GM13977 (cell line): ENCODE measurements at regions not wholly inside any gene's neighbourhood (a gene's known extent, or its start where the extent isn't known, plus 50 kb on each side); places are given as distances from the start of the nearest gene placed in this dataset.

ENCODE experiments used
- DNase-seq: peaks from one replicate; pipeline ENCODE4 v3.0.0; 2012; ENCODE audit warnings: low spot score
- in situ Hi-C: fragments of 300-500 bp; cut with MboI; formaldehyde crosslinking; loops from one replicate; pipeline ENCODE4 v1.12.0; 2022; ENCODE audit warnings: low sequenced_read_pairs, low pct_unique_long_range_greater_than_20kb, mixed read lengths, inconsistent platforms; ENCODE audit not compliant: unreplicated experiment
- TF ChIP-seq, protein P1 (sequence below): IDR thresholded peaks from 2 replicates; pipeline ENCODE4 v1.5.1; 2012; ENCODE audit warnings: mild to moderate bottlenecking, control low read depth; ENCODE audit not compliant: insufficient read depth; ENCODE audit errors: extremely low read depth, missing control alignments

DNA sequence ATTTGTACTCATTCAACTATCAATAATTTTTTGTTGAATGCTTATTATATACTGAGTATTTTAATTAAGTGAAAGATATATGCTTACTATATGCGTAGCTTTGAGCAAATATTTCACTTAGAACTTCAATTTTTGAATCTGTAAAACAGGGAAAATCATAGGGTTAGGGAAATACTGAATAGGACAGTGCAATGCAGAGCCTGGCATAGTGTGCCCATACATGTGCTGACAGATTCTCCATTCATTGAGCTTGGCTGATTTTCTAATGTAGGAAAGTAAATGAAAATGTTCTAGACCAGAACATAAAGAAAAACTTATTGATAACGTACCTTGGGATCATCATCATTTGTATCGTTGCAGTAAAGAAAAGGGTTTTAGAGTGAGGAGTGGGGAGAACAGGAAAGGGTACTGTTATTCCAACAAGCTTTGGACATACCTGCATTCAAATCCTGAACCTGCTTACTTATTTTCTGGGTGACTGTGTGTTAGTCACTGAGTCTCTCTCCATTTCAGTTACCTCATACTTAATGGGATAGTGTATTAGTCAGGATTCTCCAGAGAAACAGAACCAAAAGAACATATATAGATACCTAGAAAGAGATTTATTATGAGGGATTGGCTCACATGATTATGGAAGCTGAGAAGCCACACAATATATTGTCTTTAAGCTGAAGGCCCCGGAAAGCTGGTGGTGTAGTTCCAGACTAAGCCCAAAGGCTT, 436.4 kb downstream of the ADAMTS20 start:
- TF ChIP-seq, protein P1, sequence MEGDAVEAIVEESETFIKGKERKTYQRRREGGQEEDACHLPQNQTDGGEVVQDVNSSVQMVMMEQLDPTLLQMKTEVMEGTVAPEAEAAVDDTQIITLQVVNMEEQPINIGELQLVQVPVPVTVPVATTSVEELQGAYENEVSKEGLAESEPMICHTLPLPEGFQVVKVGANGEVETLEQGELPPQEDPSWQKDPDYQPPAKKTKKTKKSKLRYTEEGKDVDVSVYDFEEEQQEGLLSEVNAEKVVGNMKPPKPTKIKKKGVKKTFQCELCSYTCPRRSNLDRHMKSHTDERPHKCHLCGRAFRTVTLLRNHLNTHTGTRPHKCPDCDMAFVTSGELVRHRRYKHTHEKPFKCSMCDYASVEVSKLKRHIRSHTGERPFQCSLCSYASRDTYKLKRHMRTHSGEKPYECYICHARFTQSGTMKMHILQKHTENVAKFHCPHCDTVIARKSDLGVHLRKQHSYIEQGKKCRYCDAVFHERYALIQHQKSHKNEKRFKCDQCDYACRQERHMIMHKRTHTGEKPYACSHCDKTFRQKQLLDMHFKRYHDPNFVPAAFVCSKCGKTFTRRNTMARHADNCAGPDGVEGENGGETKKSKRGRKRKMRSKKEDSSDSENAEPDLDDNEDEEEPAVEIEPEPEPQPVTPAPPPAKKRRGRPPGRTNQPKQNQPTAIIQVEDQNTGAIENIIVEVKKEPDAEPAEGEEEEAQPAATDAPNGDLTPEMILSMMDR, result no peak
- no peak for DNase-seq
- in situ Hi-C loops, result no loop called here

DNA sequence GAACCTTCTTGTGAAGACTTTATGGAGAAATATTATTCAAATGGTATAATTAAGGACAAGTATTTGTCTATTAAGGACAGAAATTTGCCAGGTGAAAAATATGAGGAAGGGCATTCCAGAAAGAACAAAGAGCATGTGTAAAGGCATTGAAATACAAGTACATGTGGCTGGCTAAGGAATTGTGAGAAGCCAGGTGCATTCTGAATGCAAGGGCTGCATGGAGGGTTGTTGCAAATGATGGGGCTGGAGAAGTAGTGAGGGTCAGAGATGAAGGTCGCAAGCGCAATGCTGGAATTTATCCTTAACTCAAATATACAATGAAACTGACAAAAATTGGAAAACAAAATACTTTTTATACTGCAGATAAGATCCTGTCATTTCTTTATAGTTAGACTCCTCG, 437.7 kb downstream of the ADAMTS20 start:
- in situ Hi-C loops, result no loop called here
- TF ChIP-seq, protein P1, result no peak
- no peak for DNase-seq

DNA sequence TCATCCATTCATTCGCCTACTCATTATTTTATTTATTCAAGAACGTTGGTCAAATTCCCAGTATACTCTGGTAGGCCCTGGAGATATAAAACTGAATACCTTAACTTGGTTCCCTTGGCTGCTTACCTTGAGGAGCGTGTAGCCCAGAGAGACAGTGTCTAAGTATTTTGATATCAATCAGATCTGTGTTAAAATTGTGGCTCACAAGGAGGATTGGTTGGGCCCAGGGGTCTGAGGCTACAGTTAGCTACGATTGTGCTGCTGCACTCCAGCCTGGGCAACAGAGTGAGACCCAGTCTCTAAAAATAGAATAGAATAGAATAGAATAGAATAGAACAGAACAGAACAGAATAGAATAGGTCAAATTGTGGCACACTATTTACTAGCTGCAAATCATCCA, 438.4 kb downstream of the ADAMTS20 start:
- TF ChIP-seq, protein P1, result no peak
- in situ Hi-C loops, result no loop called here
- DNase-seq, result no peak

DNA sequence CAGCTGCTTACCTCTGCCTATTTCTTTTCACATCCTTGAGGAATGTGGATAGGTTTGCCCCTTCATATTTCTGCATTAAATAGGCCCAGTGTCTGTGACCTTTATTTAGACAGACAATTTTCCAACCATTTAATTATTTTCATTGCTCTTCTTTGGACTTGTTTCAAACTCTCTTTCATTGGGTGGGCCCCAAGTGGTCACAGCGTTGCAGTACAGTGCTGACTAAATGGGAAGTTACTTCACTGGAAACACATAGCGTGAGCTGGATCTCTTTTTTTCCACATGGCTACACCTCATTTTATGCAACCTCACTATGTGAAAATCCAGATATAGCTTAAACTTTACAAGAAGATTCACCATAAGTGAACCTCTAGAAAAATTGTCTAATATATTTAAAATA, 438.9 kb downstream of the ADAMTS20 start:
- in situ Hi-C loops, result no loop called here
- DNase-seq, result no peak
- TF ChIP-seq, protein P1, result no peak

DNA sequence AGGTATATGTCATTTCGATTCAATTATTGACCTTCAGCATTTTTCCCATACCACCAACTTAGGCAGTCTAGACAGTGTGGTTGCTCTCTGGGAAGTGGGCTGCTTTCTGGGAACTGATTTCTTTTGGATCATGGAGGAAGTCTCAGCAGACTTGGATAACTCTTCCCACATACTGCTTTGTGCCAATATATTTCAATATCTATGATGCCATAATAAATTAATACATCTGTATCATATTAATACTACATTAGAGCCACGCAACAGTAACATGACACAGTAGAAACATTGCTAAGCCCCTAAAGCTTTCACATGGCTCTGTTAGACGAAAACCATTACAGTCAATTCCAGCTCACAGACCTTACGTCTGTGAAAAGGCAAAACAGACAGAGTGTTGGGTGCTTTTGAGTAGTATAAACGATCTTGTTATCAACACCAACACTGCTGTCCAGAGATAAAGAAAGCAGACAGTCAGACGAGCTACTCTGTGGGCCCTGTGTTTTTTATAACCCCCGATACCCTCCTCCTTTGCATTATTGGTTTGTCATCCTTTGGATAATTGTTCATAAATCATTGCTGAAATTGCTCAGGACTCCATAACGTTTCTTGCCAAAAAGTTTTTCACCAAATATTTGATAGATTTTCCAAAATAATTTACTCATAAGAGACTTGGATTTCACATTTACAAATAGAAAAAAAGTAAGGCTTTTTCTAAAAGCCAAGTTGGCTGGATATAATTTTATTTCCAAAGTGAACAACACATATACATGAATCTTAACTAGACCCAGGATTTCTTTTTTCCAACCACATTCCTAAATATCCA, 439.7 kb downstream of the ADAMTS20 start:
- TF ChIP-seq, protein P1, result no peak
- DNase-seq, result no peak
- in situ Hi-C loops, result no loop called here

DNA sequence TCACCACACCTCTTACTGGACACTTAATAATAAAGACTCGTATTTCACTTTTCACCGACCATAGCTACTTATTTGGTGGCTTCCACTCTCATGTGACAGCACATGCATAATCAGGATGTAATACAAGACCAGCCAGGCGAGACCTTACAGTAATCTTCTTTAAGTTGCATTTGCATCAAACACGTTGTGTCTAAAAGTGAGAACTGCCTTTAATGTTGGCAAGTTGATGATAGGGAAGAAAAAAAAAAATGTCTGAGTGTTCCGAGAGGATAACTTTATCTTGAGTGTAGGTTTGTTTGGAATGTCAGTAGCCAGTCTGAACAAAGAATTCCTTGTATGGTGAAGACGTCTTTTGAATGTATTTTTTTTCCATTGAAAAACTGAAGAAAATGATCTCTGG, 440.4 kb downstream of the ADAMTS20 start:
- DNase-seq, result no peak
- in situ Hi-C loops, result no loop called here
- TF ChIP-seq, protein P1, result no peak
